Left cardiac atrium (tissue), 2 donors: ENCODE measurements at regions not wholly inside any gene's neighbourhood (a gene's known extent, or its start where the extent isn't known, plus 50 kb on each side); places are given as distances from the start of the nearest gene placed in this dataset.

ENCODE experiments used
- microRNA-seq, 2 donors: library from miRNA; unstranded; fragments of <30 nt; microRNA quantifications; one replicate each; pipeline ENCODE4 v1.2.0, GENCODE V29; 2020
- donor health status: DM: no; HTN: yes; CAD: no; lungs with severe emphysema.
- donor health status: DM: yes; HTN: yes; CAD: no.

Small RNA genes in the stretch of these regions (microRNA-seq; reads per million reads assigned to microRNA genes)
- 0 reads per million in 2 donors for gene MIR8060
